PC-3 (cell line): ENCODE measurements at regions not wholly inside any gene's neighbourhood (a gene's known extent, or its start where the extent isn't known, plus 50 kb on each side); places are given as distances from the start of the nearest gene placed in this dataset.

Experiments used
- EZH2 ChIP-seq: fragments of 300-600 bp; sonication (generic); IDR thresholded peaks from one replicate; pipeline ENCODE4 v1.6.1; 2017; ENCODE audit warnings: antibody characterized with exemption, mild to moderate bottlenecking, low read length; ENCODE audit not compliant: unreplicated experiment
- EZH2phosphoT487 ChIP-seq: fragments of 300-600 bp; sonication (generic); IDR thresholded peaks from 2 replicates; pipeline ENCODE4 v1.6.1; 2018; ENCODE audit warnings: mild to moderate bottlenecking, antibody characterized with exemption, low read length, borderline replicate concordance
- TF ChIP-seq, protein P1 (sequence below): fragments of 300-600 bp; sonication (generic); conservative IDR thresholded peaks from 2 replicates; pipeline ENCODE4 v1.5.1; 2017; ENCODE audit warnings: antibody characterized with exemption, low read depth, mild to moderate bottlenecking, low read length

- TF ChIP-seq, protein P1, sequence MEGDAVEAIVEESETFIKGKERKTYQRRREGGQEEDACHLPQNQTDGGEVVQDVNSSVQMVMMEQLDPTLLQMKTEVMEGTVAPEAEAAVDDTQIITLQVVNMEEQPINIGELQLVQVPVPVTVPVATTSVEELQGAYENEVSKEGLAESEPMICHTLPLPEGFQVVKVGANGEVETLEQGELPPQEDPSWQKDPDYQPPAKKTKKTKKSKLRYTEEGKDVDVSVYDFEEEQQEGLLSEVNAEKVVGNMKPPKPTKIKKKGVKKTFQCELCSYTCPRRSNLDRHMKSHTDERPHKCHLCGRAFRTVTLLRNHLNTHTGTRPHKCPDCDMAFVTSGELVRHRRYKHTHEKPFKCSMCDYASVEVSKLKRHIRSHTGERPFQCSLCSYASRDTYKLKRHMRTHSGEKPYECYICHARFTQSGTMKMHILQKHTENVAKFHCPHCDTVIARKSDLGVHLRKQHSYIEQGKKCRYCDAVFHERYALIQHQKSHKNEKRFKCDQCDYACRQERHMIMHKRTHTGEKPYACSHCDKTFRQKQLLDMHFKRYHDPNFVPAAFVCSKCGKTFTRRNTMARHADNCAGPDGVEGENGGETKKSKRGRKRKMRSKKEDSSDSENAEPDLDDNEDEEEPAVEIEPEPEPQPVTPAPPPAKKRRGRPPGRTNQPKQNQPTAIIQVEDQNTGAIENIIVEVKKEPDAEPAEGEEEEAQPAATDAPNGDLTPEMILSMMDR = no peak
- TF ChIP-seq EZH2phosphoT487 = no peak
- TF ChIP-seq EZH2 = no peak
These were observed 100.0 kb upstream of the SOX6 start for GRCh38 chr11:16456366-16456765.
